DND-41 (cell line): ENCODE measurements at regions not wholly inside any gene's neighbourhood (a gene's known extent, or its start where the extent isn't known, plus 50 kb on each side); places are given as distances from the start of the nearest gene placed in this dataset.

Experiments
- ATAC-seq: fragments of 200-7000 bp; cut with Tn5 transposase; 3 replicates; pipeline ENCODE4 v1.9.1; 2021; ENCODE audit warnings: low read depth; ENCODE audit not compliant: insufficient read depth
- DNase-seq: peaks from one replicate; pipeline ENCODE4 v3.0.0-alpha.2; 2020
- H2AFZ ChIP-seq: 2 replicates; pipeline ENCODE4 v1.6.0; 2012; ENCODE audit warnings: low read depth, low read length
- H3K27ac ChIP-seq: 2 replicates; pipeline ENCODE4 v1.5.1; 2012; ENCODE audit warnings: low read length, inconsistent platforms
- H3K27me3 ChIP-seq: fragments of 200-600 bp; sonication (generic); 2 replicates; pipeline ENCODE4 v1.6.0; 2012; ENCODE audit warnings: low read length, mild to moderate bottlenecking, inconsistent platforms; ENCODE audit not compliant: insufficient read depth, poor library complexity
- H3K36me3 ChIP-seq: 2 replicates; pipeline ENCODE4 v1.5.1; 2012; ENCODE audit warnings: low read length, inconsistent platforms; ENCODE audit not compliant: insufficient read depth
- H3K4me1 ChIP-seq: 2 replicates; pipeline ENCODE4 v1.5.1; 2012; ENCODE audit warnings: mild to moderate bottlenecking, low read length; ENCODE audit not compliant: insufficient read depth
- H3K4me2 ChIP-seq: 2 replicates; pipeline ENCODE4 v1.6.0; 2012; ENCODE audit warnings: mild to moderate bottlenecking, moderate library complexity, low read length, inconsistent platforms; ENCODE audit not compliant: insufficient read depth
- H3K4me3 ChIP-seq, 2 experiments: fragments of 200-600 bp in 1 of 2; shearing (Covaris generic) in 1 of 2; 2 replicates each; pipeline ENCODE4 v1.5.1; 2012 to 2016; ENCODE audit warnings: inconsistent platforms in 2 of 2, low read length in 2 of 2, mild to moderate bottlenecking in 2 of 2, low read depth in 1 of 2, moderate library complexity in 1 of 2
- H3K79me2 ChIP-seq: 2 replicates; pipeline ENCODE4 v1.6.0; 2012; ENCODE audit warnings: low read length, inconsistent platforms; ENCODE audit not compliant: insufficient read depth
- H3K9ac ChIP-seq: 2 replicates; pipeline ENCODE4 v1.6.0; 2012; ENCODE audit warnings: low read depth, mild to moderate bottlenecking, inconsistent platforms, low read length, moderate library complexity
- H3K9me3 ChIP-seq: 2 replicates; pipeline ENCODE4 v1.5.1; 2012; ENCODE audit warnings: low read length, moderate library complexity, mild to moderate bottlenecking, inconsistent platforms; ENCODE audit not compliant: insufficient read depth, severe bottlenecking
- H4K20me1 ChIP-seq: 2 replicates; pipeline ENCODE4 v1.6.0; 2012; ENCODE audit warnings: low read length; ENCODE audit not compliant: insufficient read depth
- EZH2 ChIP-seq: IDR thresholded peaks from 3 replicates; pipeline ENCODE4 v1.6.1; 2012; ENCODE audit warnings: borderline replicate concordance, low read depth, mild to moderate bottlenecking, moderate library complexity, low read length, inconsistent platforms; ENCODE audit not compliant: severe bottlenecking
- TF ChIP-seq, protein P1 (sequence below): IDR thresholded peaks from 2 replicates; pipeline ENCODE4 v1.5.1; 2012; ENCODE audit warnings: borderline replicate concordance, low read length, moderate library complexity, mild to moderate bottlenecking; ENCODE audit not compliant: poor library complexity, severe bottlenecking; ENCODE audit errors: extremely low read depth

DNA sequence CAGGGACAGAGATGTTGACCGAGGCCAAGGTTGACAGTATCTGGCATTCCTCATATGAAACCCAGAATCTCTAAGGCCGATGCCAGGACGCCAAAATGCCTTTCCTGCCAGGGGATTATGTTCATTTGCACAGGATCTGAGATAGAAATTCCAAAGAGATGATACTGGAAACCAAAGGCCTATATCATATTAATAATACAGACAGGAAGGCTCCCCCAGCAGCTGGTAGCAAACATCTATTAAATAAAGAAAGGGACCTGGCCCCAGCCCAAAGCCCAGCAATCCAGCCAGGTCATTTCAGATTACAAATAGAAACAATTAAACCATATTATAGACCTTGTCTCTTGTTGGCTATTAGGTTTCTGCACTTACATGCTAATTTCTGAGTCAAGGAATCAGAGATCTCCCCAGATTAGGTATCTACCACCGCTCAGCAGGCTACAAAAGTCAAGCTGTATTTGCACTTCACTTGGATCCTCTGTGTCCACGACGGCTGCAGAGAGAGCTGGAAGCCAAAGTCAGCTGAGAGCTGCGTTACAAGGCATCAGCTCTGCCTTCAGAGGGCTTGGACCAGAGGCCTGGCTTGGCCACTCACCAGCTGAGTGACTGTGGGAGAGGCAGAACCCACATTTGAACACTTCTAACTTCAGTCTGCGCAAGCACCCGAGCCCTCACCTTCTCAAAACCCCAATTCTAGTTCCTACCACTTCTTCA is 269.3 kb upstream of the SIX2 start:
- no peak overlapping the region for H3K4me3 ChIP-seq
- H3K36me3 ChIP-seq, result no peaks in the 10 kb centered on the region
- H3K27ac ChIP-seq, result no peak overlapping the region
- DNase-seq (no peak), ATAC-seq (no peak)
- H3K9ac ChIP-seq, result no peak overlapping the region
- no peak overlapping the region for H3K4me2 ChIP-seq
- TF ChIP-seq, protein P1, sequence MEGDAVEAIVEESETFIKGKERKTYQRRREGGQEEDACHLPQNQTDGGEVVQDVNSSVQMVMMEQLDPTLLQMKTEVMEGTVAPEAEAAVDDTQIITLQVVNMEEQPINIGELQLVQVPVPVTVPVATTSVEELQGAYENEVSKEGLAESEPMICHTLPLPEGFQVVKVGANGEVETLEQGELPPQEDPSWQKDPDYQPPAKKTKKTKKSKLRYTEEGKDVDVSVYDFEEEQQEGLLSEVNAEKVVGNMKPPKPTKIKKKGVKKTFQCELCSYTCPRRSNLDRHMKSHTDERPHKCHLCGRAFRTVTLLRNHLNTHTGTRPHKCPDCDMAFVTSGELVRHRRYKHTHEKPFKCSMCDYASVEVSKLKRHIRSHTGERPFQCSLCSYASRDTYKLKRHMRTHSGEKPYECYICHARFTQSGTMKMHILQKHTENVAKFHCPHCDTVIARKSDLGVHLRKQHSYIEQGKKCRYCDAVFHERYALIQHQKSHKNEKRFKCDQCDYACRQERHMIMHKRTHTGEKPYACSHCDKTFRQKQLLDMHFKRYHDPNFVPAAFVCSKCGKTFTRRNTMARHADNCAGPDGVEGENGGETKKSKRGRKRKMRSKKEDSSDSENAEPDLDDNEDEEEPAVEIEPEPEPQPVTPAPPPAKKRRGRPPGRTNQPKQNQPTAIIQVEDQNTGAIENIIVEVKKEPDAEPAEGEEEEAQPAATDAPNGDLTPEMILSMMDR, result no peak
- TF ChIP-seq EZH2, result no peak
- H3K9me3 ChIP-seq, result no peaks in the 10 kb centered on the region
- no peaks in the 10 kb centered on the region for H4K20me1 ChIP-seq
- H3K79me2 ChIP-seq, result no peaks in the 10 kb centered on the region
- no peak overlapping the region for H2AFZ ChIP-seq
- peaks cover 1% of the 10 kb centered on the region for H3K4me1 ChIP-seq
- H3K27me3 ChIP-seq, result no peaks in the 10 kb centered on the region

DNA sequence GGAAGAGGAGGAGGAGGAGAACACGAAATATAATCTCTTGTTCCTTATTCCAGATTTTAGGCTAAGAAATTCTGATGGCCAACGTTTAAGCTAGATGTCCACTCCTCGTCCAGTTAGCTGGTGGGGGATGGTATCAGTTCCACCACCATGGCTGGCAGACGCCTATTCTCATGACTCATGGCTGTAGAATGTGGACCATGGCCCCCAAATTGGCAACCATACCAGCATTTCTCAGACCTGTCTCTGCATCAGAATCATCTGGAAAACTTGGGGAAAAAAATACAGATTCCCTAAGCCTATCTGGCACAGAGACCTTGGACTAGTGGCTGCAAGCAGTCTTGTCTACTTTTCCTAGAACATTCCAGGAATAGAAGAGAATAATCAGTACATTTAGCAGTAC is 267.7 kb upstream of the SIX2 start:
- DNase-seq, result no peak
- Histone ChIP-seq H4K20me1 (no peaks in the 10 kb centered on the region), H3K9me3 (no peaks in the 10 kb centered on the region), H3K9ac (no peak overlapping the region), H3K27me3 (no peaks in the 10 kb centered on the region), H3K4me3 (no peak overlapping the region), H3K27ac (no peak overlapping the region), H3K4me2 (no peak overlapping the region), H2AFZ (no peak overlapping the region), H3K36me3 (no peaks in the 10 kb centered on the region), H3K4me1 (peaks cover 16% of the 10 kb centered on the region), H3K79me2 (no peaks in the 10 kb centered on the region)
- no peak for ATAC-seq
- TF ChIP-seq, protein P1, result no peak
- TF ChIP-seq EZH2, result no peak

DNA sequence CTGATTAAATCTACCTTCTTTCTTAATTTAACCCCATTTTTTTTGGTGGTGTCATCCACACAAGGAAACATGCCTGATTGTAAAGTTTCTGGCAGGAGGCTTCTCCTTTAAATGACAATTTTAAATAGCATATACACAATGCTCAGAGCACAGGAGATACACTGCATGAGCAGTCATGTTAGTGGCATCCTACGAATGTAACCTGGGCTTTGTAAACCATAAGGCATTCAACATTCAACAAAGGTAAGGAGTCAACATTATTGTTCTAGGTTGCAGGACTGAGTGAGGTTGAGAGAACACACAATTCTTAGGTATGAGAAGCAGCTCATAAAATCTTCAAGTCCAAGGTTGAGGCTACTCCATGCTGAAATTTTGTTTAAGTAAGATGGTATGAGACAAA is 266.6 kb upstream of the SIX2 start:
- Histone ChIP-seq H3K4me3 (no peak overlapping the region), H3K27me3 (no peaks in the 10 kb centered on the region), H3K4me2 (no peak overlapping the region), H3K36me3 (no peaks in the 10 kb centered on the region), H3K4me1 (peaks cover 16% of the 10 kb centered on the region), H3K27ac (no peak overlapping the region), H3K9ac (no peak overlapping the region), H3K9me3 (no peaks in the 10 kb centered on the region), H4K20me1 (no peaks in the 10 kb centered on the region), H2AFZ (no peak overlapping the region), H3K79me2 (no peaks in the 10 kb centered on the region)
- no peak for TF ChIP-seq EZH2
- TF ChIP-seq, protein P1, result no peak
- DNase-seq, result no peak
- ATAC-seq, result no peak
